GM10266 (cell line): ENCODE measurements at regions not wholly inside any gene's neighbourhood (a gene's known extent, or its start where the extent isn't known, plus 50 kb on each side); places are given as distances from the start of the nearest gene placed in this dataset.
"Not testable (repeated sequence)": the region's sequence is repeated elsewhere in the genome, so short reads cannot be mapped to it uniquely, and the experiment has no call there.

Experiments
- DNase-seq: peaks from one replicate; pipeline ENCODE4 v3.0.0; 2012; ENCODE audit errors: extremely low spot score
- TF ChIP-seq, protein P1 (sequence below): IDR thresholded peaks from 2 replicates; pipeline ENCODE4 v1.5.1; 2012; ENCODE audit warnings: mild to moderate bottlenecking, low read depth; ENCODE audit not compliant: control insufficient read depth, insufficient read depth; ENCODE audit errors: missing control alignments

GRCh38 chr3:18989237-18989795 is 159.0 kb upstream of the KCNH8 start:
- no peak for DNase-seq
- TF ChIP-seq, protein P1, sequence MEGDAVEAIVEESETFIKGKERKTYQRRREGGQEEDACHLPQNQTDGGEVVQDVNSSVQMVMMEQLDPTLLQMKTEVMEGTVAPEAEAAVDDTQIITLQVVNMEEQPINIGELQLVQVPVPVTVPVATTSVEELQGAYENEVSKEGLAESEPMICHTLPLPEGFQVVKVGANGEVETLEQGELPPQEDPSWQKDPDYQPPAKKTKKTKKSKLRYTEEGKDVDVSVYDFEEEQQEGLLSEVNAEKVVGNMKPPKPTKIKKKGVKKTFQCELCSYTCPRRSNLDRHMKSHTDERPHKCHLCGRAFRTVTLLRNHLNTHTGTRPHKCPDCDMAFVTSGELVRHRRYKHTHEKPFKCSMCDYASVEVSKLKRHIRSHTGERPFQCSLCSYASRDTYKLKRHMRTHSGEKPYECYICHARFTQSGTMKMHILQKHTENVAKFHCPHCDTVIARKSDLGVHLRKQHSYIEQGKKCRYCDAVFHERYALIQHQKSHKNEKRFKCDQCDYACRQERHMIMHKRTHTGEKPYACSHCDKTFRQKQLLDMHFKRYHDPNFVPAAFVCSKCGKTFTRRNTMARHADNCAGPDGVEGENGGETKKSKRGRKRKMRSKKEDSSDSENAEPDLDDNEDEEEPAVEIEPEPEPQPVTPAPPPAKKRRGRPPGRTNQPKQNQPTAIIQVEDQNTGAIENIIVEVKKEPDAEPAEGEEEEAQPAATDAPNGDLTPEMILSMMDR = no peak

DNA sequence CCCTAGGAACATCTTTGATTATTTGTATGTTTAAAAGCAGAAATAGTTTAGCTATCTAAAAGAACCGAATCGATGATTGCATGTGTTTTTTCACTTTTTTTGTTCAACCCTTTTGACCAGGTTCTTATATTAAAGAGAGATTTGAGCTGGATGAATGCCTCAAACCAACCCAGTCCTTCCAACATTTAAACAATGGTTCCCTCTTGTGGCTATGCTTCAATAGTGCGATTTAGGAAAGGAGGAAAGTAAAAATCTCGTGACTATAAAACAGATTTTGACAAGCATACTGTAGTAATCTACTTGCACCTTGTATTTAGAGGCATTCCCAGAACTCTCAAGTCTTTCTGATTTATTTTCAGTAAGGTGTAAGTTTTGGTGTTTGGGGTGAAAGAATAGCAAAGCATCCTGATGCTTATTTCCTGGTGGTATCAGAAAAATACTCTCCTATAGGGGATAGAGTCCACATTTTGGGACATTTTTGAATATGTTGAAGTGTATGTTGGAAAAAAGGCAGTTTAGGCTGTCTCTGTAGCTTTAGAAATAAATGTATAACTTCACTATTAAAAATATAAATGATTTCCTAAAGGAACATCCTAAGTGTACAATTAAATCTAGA is 159.6 kb upstream of the KCNH8 start:
- TF ChIP-seq, protein P1 = peak; percentile 32
- no peak for DNase-seq

GRCh38 chr3:18987862-18988447 is 160.4 kb upstream of the KCNH8 start:
- no peak for DNase-seq
- TF ChIP-seq, protein P1 = no peak

DNA sequence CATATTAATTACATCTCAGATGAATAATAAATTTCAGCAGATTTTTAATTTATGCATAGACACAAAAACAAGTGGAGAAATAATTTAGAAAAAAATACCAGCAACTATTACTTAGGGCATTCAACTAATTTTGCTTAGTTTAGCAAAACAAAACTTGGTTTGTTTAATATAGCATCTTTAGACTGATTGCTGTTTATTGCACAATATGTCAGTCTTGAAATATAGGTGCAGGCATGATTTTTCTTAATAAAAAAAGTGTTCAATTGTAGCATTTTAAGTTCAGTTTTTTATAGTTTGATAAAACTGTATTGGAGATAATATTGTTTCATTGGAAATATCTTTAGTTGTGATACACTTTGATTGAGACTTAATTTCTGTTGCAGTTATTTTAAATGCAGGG is 161.2 kb upstream of the KCNH8 start:
- TF ChIP-seq, protein P1 = no peak
- no peak for DNase-seq

- TF ChIP-seq, protein P1 = no peak
- no peak for DNase-seq
Measured at GRCh38 chr3:18982920-18983319, 165.4 kb upstream of the KCNH8 start.

DNA sequence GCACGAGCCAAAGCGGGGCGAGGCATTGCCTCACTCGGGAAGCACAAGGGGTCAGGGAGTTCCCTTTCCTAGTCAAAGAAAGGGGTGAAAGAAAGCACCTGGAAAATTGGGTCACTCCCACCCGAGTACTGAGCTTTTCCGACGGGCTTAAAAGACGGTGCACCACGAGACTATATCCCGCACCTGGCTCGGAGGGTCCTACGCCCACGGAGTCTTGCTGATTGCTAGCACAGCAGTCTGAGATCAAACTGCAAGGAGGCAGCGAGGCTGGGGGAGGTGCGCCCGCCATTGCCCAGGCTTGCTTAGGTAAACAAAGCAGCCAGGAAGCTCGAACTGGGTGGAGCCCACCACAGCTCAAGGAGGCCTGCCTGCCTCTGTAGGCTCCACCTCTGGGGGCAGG is 172.2 kb upstream of the KCNH8 start:
- DNase-seq = not testable (repeated sequence)

DNA sequence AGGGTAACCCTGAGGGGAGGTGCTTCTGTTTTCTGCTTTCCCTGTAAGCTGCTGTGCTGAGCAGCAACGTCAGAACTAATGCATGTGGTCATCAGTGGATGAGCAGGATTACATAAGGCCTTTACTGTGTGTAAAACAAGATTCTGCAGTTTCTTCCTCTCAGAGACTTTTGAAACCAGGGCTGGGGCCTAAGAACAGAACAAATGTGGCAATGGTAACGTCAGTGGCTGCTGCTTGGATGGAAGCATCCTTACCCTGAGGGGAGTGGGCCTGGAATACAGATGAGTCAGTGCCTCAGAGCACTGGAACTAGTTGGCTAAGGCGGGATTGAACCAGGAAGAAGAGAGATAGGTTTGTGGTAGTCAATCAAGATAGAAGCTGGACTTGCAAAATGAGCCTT is 180.2 kb upstream of the KCNH8 start:
- TF ChIP-seq, protein P1 = no peak
- no peak for DNase-seq

GRCh38 chr3:18965781-18966180 is 182.5 kb upstream of the KCNH8 start:
- TF ChIP-seq, protein P1 = no peak
- DNase-seq = no peak
